Heart left ventricle (tissue), 13 donors: ENCODE measurements at regions not wholly inside any gene's neighbourhood (a gene's known extent, or its start where the extent isn't known, plus 50 kb on each side); places are given as distances from the start of the nearest gene placed in this dataset.

Experiments used
- CTCF ChIP-seq, 12 donors: fragments of 200-600 bp; sonication (generic) in 4 of 12; IDR thresholded peaks; one replicate each; pipeline versions ENCODE4 v1.5.0 to v1.8.0; 2018 to 2022; ENCODE audit warnings: antibody characterized with exemption in 12 of 12, mild to moderate bottlenecking in 5 of 12
- POLR2A ChIP-seq, 2 donors: fragments of 450-650 bp; IDR thresholded peaks; one replicate each; pipeline ENCODE4 v1.6.1; 2017; ENCODE audit warnings: antibody characterized with exemption in 2 of 2, mild to moderate bottlenecking in 2 of 2, moderate library complexity in 2 of 2
- donor health status: ischemic (EF 13 %, LVEDD 7.1; RV severe dilation, severe dysfunction).
- donor health status: DM: no; HTN: yes; CAD: no.
- donor health status: DM: no; HTN: no; CAD: no.
- donor health status: ischemic (EF 25% LVEDD 6.9; RV normal size, moderate dysfunction).
- donor health status: ischemic (EF 25% LVEDD 5.7; RV mildly dilated, moderate dysfunction).
- donor health status: ischemic (EF 35%, LVEDD 5.7; RV mildly dilated, moderate dysfunction).
- donor health status: nonischemic (EF 11% LVEDD 7.7; RV severe dilation, severe dysfunction).
- donor health status: DM: yes; HTN: yes; CAD: no.
- donor health status: PGD.
- donor health status: ischemic (EF 29% LVEDD 5.4; RV normal size, mild dysfunction).
- donor health status: nonischemic (EF 23%, LVEDD 6.1; RV moderate dilation, normal function).

DNA sequence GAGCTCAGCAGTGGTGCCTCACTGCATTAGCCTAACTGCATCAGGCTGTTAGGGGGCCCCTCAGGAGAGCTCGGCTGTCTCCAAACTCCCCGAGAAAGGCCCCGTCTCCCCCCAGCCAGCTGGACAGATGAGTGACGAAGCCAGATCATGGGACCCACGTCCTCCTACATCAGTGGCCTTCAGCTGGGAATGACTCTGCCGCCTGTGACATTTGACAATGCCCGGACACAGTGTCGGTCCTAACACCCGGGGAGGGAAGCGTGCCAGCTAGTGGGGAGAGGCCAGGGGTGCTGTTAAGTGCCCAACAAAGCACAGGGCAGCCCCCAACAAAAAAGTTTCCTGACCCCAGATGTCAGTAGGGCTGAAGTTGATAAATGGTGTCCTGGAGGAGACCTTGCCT, 375.2 kb upstream of the IRX2 start:
- TF ChIP-seq CTCF (IDR thresholded peaks at IDR 0.05) (no peak), POLR2A (IDR thresholded peaks at IDR 0.05) (no peak)
